ENCODE measurements at regions not wholly inside any gene's neighbourhood (a gene's known extent, or its start where the extent isn't known, plus 50 kb on each side); places are given as distances from the start of the nearest gene placed in this dataset.
"Not testable (repeated sequence)": the region's sequence is repeated elsewhere in the genome, so short reads cannot be mapped to it uniquely, and the experiment has no call there.

DNA sequence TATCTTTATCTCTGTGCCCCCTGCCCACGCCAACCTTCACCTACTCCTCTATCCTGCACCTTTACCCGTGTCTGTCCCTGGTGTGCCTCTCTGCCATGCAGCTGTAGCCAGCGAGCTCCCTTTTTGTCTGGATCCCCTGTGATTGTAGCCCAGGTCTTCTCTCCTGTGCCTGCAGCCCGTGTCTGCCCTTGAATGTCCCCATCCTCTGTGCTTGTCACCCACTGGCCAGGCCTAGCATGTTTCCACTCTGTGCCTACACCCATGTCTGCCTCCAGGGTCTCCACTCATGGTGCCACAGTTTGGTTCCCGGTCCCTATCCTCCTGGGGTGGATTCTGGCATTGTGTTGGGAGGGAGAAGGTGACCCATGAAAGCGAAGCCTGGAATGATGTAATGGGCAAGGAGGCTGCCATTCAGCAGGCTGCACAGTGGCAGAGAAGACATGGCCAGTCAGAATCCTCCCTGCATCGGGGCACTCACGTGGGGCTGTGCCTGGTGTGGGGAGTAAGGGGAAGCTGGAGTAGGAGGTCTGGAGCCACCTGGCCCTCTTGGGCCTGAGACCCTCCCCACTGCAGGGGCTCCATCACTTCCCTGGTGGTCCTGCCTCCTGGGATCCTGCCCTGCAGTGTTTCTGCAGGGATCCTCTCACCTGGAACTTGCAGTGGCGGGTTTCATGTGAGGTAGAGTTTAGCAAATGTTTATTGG is 101.0 kb downstream of the GOSR1 start:
- not testable (repeated sequence) for TF ChIP-seq CTCF (IDR thresholded peaks at IDR 0.05; ENCODE audit: low read length); EZH2 (optimal IDR thresholded peaks at IDR 0.05; ENCODE audit: low read depth, low read length)

Measured in MM.1S (cell line).